Fibroblast of skin of back (primary cell): ENCODE measurements at regions not wholly inside any gene's neighbourhood (a gene's known extent, or its start where the extent isn't known, plus 50 kb on each side); places are given as distances from the start of the nearest gene placed in this dataset.

Experiments
- DNase-seq: peaks from one replicate; pipeline ENCODE4 v3.0.0-alpha.2; 2013

- DNase-seq, result no peak
These were observed 744.1 kb downstream of the BRD1 start for GRCh38 chr22:49083607-49084006.

- no peak for DNase-seq
These were observed 745.2 kb downstream of the BRD1 start for GRCh38 chr22:49082451-49082850.

- no peak for DNase-seq
These were observed 745.7 kb downstream of the BRD1 start for GRCh38 chr22:49081926-49082325.

- no peak for DNase-seq
These were observed 746.4 kb downstream of the BRD1 start for GRCh38 chr22:49081261-49081666.

GRCh38 chr22:49080631-49081030 lies 747.0 kb downstream of the BRD1 start:
- DNase-seq, result no peak

- no peak for DNase-seq
These were observed 747.8 kb downstream of the BRD1 start for GRCh38 chr22:49079743-49080500.

- DNase-seq, result no peak
These were observed 748.5 kb downstream of the BRD1 start for GRCh38 chr22:49079027-49079725.

GRCh38 chr22:49078076-49078710 lies 749.5 kb downstream of the BRD1 start:
- DNase-seq, result no peak

GRCh38 chr22:49077586-49077985 lies 750.1 kb downstream of the BRD1 start:
- DNase-seq, result no peak

- no peak for DNase-seq
These were observed 750.7 kb downstream of the BRD1 start for GRCh38 chr22:49077036-49077393.

- DNase-seq, result no peak
These were observed 751.2 kb downstream of the BRD1 start for GRCh38 chr22:49076300-49077035.

GRCh38 chr22:49075150-49075549 lies 752.5 kb downstream of the BRD1 start:
- DNase-seq, result no peak

GRCh38 chr22:49073873-49074417 lies 753.7 kb downstream of the BRD1 start:
- no peak for DNase-seq

GRCh38 chr22:49072996-49073645 lies 754.6 kb downstream of the BRD1 start:
- no peak for DNase-seq

GRCh38 chr22:49070501-49070900 lies 757.2 kb downstream of the BRD1 start:
- DNase-seq, result no peak

- DNase-seq, result no peak
These were observed 758.7 kb downstream of the BRD1 start for GRCh38 chr22:49068861-49069500.

GRCh38 chr22:49067504-49067903 lies 760.2 kb downstream of the BRD1 start:
- DNase-seq, result no peak

GRCh38 chr22:49066619-49067018 lies 761.1 kb downstream of the BRD1 start:
- DNase-seq, result no peak

GRCh38 chr22:49064836-49065235 lies 762.8 kb downstream of the BRD1 start:
- DNase-seq, result no peak

GRCh38 chr22:49063545-49063890 lies 764.2 kb downstream of the BRD1 start:
- DNase-seq, result no peak

- DNase-seq, result no peak
These were observed 764.7 kb downstream of the BRD1 start for GRCh38 chr22:49062802-49063544.
